ENCODE measurements at regions not wholly inside any gene's neighbourhood (a gene's known extent, or its start where the extent isn't known, plus 50 kb on each side); places are given as distances from the start of the nearest gene placed in this dataset.

DNA sequence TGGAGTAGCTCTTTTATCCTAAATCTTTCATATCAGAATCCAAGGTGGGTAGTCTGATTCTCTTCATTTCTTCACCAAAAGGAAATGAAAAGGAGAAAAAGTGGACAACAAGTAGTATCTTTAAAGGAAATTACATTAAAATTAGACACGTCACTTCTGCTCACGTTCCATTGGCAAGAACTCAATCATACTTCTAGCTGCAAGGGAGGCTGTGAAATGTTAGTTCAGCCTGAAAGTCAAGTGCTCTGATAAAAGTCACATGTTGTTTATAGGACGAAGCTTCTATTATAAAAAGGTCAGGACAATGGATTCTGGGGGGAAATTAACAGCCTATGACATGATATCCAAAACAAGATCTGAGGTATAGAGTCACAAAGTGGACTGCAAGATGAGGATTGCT is 164.6 kb upstream of the MCTP2 start:
- Histone ChIP-seq H3K4me3 (ENCODE audit: insufficient read depth, low read depth, low read length) (no peak overlapping the region), H2BK5ac (ENCODE audit: low read depth, low read length, poor library complexity, severe bottlenecking) (no peak overlapping the region), H3K18ac (ENCODE audit: low read depth, low read length) (no peak overlapping the region), H3K4ac (ENCODE audit: low read depth, low read length) (no peak overlapping the region), H2BK20ac (ENCODE audit: low read depth, low read length) (no peak overlapping the region), H3K4me1 (ENCODE audit: control insufficient read depth, insufficient read depth, low read length) (no peaks in the 10 kb centered on the region), H3K27me3 (ENCODE audit: control insufficient read depth, insufficient read depth, low read length) (no peaks in the 10 kb centered on the region), H3K23ac (ENCODE audit: low read depth, low read length) (no peak overlapping the region), H2AK5ac (ENCODE audit: low read depth, low read length) (no peak overlapping the region), H2AK9ac (replicated peaks; ENCODE audit: low read depth, low read length, poor library complexity) (no peak overlapping the region), H2AFZ (replicated peaks; ENCODE audit: low read length, poor library complexity) (no peak overlapping the region), H3K79me1 (ENCODE audit: low read depth in 1 of 2, low read length in 2 of 2) (no peaks in the 10 kb centered on the region), H3K36me3 (ENCODE audit: control insufficient read depth, insufficient read depth, low read length) (no peaks in the 10 kb centered on the region), H3K27ac (ENCODE audit: insufficient read depth, low read length) (no peak overlapping the region), H4K91ac (ENCODE audit: insufficient read depth, low read depth, low read length) (no peak overlapping the region), H4K5ac (ENCODE audit: low read depth, low read length) (no peak overlapping the region), H2BK120ac (ENCODE audit: low read depth, low read length) (no peak overlapping the region), H4K8ac (ENCODE audit: low read depth in 2 of 2, low read length in 2 of 2) (no peak overlapping the region), H3K14ac (replicated peaks; ENCODE audit: low read depth, low read length) (no peak overlapping the region), H3K56ac (ENCODE audit: extremely low read depth, insufficient read depth, low read length) (no peak overlapping the region), H3K9me1 (ENCODE audit: insufficient read depth, low read length) (no peaks in the 10 kb centered on the region), H3K4me2 (ENCODE audit: low read depth, low read length) (no peak overlapping the region), H2BK15ac (ENCODE audit: low read depth, low read length) (no peak overlapping the region), H3K9me3 (ENCODE audit: control insufficient read depth, insufficient read depth, low read length) (peaks cover 5% of the 10 kb centered on the region; the same call in 1 of the 2 replicates), H4K20me1 (ENCODE audit: insufficient read depth, low read length) (no peaks in the 10 kb centered on the region), H3K9ac (ENCODE audit: low read depth, low read length) (no peak overlapping the region)
- WGBS, 2 experiments (ENCODE audit: extremely low coverage in 2 of 2, insufficient read length in 1 of 2) = no CpG with 5 or more reads among the region's 3 CpGs
- ATAC-seq (ENCODE audit: low read depth) (no peak), DNase-seq (no peak)
- no peak for TF ChIP-seq MAFK (IDR thresholded peaks at IDR 0.05; ENCODE audit: low read depth, low read length)
- no peak for TF ChIP-seq SMC3 (IDR thresholded peaks at IDR 0.05; ENCODE audit: low read depth, low read length)
- no peak for TF ChIP-seq CEBPB (IDR thresholded peaks at IDR 0.05; ENCODE audit: low read depth, low read length)
- TF ChIP-seq RCOR1 (IDR thresholded peaks at IDR 0.05; ENCODE audit: insufficient replicate concordance, low read length) = no peak
- no peak for TF ChIP-seq RFX5 (IDR thresholded peaks at IDR 0.05; ENCODE audit: low read depth, low read length)
- no peak for TF ChIP-seq MAZ (IDR thresholded peaks at IDR 0.05; ENCODE audit: borderline replicate concordance, low read depth, low read length)
- TF ChIP-seq NFE2L2 (IDR thresholded peaks at IDR 0.05; ENCODE audit: low read depth, low read length) = no peak
- no peak for TF ChIP-seq RAD21 (IDR thresholded peaks at IDR 0.05; ENCODE audit: low read length)
- no peak for TF ChIP-seq BHLHE40 (IDR thresholded peaks at IDR 0.05; ENCODE audit: low read depth, low read length)
- TF ChIP-seq, protein P1, sequence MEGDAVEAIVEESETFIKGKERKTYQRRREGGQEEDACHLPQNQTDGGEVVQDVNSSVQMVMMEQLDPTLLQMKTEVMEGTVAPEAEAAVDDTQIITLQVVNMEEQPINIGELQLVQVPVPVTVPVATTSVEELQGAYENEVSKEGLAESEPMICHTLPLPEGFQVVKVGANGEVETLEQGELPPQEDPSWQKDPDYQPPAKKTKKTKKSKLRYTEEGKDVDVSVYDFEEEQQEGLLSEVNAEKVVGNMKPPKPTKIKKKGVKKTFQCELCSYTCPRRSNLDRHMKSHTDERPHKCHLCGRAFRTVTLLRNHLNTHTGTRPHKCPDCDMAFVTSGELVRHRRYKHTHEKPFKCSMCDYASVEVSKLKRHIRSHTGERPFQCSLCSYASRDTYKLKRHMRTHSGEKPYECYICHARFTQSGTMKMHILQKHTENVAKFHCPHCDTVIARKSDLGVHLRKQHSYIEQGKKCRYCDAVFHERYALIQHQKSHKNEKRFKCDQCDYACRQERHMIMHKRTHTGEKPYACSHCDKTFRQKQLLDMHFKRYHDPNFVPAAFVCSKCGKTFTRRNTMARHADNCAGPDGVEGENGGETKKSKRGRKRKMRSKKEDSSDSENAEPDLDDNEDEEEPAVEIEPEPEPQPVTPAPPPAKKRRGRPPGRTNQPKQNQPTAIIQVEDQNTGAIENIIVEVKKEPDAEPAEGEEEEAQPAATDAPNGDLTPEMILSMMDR (conservative IDR thresholded peaks at IDR 0.05; ENCODE audit: low read depth, low read length) = no peak
- CTCF ChIA-PET = no interaction called here
- BruUV-seq (replicated peaks) = no TSS peak
- POLR2A ChIA-PET (ENCODE audit: unreplicated experiment) = no interaction called here
- in situ Hi-C loops (cut with MboI; ENCODE audit: low sequenced_read_pairs) = no loop called here
- dilution Hi-C loops (cut with HindIII; ENCODE audit: low sequenced_read_pairs, unreplicated experiment) = no loop called here
- intact Hi-C loops (cut with micrococcal nuclease) = no loop called here
